GM18873 (cell line): ENCODE measurements at regions not wholly inside any gene's neighbourhood (a gene's known extent, or its start where the extent isn't known, plus 50 kb on each side); places are given as distances from the start of the nearest gene placed in this dataset.

Experiments
- ATAC-seq: cut with Tn5 transposase; IDR thresholded peaks from one replicate; pipeline ENCODE4 v1.9.1; 2021; ENCODE audit warnings: mild to moderate bottlenecking, moderate library complexity, moderate number of reproducible peaks; ENCODE audit not compliant: unreplicated experiment, low FRiP score

DNA sequence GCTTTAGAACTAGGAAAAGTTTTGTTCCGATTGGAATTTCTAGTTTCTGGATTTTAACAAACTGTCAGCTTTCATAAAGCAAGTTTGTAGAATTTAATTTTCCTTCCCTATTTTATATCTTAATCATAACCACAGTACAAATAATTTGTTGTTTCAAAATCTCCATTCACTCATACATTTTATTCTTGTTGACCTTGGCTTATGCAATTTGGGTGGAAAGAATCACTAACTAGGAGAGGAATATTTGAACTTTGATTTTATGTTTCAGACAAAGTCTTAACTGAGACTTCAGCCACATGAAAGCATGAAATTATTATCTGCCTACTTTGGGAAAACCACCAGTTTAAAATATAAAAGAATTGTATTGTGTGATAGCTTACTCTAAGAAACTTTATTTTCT lies 427.9 kb downstream of the SPRY1 start:
- ATAC-seq, result no peak

DNA sequence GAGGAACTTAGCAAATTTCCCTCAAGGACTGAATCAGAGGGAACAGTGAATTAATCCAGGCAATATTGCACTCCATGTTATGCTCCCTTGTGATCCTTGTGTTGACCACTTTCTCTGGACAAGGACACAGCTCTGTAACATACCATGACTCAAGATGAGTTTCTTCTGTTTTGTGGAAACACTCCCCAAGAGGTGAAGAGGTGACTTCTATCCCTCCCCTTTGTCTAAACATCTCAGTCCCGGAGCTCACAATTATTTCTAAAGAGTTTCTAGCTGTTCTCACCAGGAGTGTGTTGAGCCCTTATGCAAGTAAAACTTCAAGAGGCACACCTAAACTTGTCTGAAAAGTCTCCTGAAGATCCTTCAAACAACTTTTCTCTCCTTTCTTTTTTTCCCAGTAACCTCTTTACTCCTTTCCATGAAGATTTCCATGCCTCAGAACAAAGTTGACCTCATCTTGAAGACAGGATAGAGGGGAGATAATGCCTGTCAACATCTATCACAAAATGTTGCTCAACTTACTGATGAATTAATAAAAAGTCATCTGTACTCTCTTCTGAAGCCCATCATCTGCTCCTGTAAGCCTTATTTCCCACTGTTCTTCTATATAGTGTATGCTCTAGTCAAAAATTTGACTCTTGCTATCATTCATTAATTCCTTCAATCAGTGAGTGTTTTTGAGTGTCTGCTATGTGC lies 429.1 kb downstream of the SPRY1 start:
- ATAC-seq, result no peak

DNA sequence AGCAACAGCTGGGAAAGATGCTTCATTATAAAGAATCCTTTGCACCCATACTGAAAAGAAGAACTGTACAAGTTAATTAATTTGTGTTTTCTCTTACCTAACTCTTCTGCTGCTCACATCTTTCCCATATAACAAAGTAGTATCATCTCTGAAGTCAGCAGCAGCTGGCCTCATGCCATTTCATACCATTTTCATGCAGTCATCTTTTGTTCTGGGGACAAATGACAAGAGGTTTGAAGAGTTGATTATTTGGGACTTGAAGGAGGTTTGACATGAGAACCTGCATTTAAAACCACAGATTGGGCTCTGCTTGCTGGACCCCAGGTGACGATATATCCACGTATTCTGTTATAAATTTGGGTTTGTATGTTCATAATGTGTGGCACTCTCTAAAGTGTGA lies 430.3 kb downstream of the SPRY1 start:
- ATAC-seq, result no peak

DNA sequence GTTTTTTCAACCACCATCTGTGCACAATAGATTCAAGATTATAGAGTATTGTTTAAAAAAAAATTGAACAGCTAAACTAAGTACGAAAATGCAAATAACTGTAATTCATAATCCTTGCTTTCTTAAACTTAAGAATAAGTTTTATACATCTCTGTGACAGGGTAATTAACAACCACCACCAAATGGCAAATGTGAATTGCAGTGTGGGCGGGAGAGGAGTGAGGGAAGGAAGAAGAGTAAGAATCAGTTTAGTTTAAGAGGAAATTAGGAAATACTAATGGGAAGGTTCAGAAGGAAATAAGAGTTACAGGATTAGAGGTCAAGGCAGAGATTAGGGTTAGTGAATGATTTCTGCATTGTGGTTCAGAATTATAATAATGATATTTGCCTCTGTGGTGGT lies 430.9 kb downstream of the SPRY1 start:
- ATAC-seq, result no peak

DNA sequence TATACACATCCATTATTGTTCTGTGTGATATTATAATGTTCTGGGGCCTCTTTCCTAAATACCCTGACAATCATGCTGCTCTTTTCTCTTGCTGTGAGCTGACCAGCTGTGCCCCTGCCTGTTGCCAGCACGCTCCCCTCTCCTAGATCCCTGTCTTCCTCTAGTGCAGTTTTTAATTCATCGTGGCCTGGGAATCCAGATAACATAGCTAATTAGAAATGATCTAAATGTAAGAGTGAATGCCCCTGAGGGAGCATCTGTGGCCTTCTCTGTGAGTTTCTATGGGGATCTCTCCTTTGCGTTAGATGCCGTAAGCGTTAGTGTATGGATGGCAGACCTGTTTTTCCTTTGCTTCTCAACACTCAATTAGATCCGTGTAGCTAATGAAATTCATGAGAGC lies 434.3 kb downstream of the SPRY1 start:
- no peak for ATAC-seq

DNA sequence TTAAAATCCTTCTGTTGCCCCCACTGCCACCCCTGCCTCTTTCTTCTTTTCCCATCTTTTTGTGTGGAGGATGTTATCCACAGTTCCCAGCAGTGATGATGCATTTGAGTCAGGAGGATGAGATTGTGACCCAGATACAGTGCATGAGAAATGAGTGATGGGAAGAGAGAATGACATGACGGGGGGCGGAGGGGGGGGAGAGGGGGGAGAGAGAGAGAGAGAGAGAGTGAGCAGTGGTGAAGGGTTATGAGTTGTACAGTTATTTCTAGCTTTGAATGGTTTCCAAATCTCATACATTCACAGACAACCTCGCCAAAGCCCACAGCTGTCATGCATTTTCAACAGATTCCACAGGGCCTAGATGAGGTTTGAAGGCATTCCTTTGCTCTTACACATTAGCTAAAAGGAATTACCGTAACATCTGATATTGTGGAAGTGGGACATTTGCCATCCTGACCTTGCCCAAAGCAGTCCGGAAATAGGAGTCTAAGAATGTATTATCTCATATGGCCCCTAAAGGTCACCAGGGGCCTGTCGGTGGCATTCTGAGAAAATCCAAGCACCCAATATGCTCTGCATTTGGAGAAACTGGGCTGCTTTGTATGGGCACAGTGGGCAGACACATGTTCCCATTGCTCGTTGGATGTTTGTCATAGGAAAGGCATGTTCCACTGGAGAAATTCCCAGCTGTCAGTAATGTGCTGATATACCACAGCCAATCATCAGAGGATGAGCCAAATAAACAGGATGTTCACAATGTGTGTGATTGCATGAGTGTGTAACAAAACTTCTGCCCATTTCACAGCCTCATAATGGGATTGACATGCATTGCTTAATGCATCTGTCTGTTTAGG lies 435.8 kb downstream of the SPRY1 start:
- ATAC-seq, result no peak

DNA sequence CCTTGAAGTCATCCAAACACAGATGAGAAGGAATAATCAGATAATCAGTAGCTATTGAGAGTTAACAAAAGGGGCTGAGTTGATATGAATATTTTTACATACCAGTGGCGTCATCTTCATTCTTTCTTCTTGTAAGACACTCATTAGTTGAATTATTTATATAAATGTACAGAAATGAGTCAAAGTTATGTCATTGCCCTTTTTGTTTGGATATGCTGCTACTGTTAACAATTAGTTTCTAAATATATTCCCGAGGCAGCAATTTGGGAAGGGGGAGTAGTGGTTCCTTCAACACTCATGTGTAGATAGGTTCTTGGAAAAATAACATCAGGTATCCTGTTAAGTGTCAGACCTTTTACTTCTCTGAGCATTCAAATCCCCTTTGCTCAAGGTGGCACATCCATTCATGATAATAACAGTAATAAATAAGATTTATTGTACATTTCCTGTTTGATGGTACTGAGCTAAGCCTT lies 436.6 kb downstream of the SPRY1 start:
- ATAC-seq, result no peak

DNA sequence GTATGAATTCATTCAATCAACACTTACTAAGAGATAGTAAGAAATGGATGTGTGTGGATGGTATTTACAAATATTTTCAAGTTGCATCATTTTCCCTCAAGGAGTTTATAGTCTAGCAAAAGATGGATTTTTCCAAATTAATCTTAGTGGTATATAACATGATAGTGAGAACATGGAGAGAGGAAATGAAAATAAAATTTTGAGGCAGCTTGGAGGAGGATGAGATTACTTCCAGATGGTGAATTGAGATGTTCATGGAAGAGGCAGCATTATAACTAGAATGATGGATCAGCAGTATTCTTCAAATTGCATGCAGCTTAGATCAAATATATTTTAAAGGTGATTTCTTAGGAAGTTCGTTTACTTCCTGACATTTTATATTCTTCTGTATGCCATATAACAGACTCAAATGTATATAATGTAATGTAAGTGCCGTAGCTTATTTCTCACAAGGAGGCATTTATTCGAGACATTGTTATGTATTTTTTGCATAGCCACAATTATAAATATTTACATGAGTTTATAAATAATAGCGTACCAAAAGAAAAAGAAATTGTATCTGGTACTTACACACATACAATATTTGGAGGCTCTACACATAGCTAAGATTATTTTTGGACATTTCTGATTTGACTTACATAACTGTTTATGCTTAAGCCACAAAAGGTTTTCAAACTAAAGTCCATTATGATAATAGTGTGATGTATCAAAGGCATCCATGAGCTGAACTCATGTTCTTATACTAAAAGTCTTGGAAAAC lies 439.4 kb downstream of the SPRY1 start:
- ATAC-seq, result no peak

DNA sequence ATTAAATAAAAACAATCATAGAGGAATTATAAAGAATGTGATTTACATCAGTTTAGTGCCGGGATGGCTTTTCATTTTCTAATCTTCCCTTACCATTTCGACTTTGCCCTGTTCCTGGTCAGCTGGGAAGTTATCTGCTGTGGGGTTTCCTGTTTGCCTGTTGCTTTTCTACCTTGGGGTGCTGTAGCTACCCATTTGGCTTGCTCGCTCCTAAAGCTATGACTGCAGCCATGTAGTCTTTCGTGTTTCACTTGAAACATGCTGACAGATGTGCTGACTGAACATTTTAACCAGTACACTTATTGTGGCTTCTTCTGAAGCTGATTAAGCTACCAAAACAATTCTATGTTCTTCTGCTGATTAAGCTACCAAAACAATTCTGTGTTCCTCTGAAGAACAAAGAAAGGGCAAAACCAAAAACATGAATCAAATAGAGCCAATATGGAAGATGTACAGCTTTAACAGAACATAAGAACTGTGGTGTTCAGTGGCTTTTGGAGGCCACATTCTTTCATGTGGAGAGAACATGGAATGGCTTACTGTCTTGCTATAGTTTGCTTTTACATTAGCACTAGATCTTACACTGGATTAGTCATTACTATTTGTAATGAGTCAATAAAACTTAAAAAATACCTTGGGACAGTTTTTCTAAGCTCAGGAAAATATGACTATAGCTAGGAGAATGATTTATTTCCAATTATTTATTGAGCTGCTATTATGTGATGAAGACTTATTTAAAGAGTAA lies 440.4 kb downstream of the SPRY1 start:
- no peak for ATAC-seq

DNA sequence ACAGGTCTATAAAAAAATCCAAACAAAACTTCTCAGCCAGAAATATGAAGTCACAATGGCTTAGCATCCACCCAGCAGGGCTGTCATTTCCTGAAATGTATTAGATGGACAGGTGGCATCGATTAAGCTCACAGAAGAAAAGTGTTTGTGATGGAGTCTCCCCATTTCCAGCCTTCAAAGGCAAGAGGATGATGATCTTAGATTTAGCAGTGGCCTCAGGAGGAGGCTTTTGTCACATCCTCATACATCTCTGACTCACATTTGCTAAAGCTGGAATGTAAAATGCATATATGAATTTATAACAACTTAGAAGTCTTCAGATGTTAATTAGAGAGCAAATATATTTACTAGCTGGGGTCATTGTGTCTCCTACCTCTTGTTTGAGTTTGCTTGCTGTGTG lies 441.9 kb downstream of the SPRY1 start:
- ATAC-seq, result no peak

DNA sequence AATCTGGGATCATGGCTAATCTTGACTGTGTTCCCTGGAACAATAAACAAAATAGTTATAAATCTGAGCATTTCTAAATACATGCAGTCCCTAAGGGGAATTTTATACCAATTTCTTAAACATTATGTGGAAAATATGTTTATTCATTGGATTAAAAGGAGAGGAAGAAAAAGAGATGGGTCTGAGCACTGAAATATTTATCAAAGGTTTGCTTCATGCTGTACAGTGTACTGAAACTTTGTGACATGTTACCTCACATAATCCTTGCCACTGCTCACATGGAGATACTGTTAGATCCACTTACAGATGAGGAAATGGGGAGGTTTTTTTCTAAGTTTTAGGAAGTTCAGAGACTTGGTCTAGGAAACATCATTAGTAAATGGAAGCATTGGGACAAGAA lies 443.6 kb downstream of the SPRY1 start:
- ATAC-seq, result no peak

DNA sequence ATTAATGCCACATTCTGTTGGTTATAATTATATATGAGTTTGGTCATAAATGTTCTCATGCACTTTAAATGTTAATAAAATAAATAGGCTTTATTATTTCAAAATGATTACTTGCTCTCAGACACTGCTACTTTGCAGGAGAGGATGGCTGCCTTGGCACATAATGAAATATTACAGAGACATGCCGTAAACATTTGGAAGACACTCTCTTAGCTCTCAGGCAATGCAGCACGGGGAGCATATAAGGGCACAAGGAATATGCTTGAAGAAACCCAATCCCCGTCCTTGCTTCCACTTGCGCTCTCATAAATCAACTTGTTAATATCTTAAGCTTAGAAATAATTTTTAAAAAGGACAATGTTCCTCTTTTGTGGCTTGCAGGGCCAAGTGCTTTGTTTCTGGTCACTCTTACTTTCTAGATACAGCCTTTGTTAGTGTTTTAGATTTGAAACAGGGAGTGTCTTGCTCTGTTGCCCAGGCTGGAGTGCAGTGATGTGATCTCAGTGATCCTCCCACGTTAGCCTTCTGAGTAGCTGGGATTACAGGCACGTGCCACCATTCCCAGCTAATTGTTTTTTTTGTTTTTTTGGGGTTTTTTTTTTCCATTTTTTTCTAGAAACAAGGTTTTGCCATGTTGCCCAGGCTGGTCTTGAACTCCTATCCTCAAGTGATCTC lies 445.0 kb downstream of the SPRY1 start:
- no peak for ATAC-seq

DNA sequence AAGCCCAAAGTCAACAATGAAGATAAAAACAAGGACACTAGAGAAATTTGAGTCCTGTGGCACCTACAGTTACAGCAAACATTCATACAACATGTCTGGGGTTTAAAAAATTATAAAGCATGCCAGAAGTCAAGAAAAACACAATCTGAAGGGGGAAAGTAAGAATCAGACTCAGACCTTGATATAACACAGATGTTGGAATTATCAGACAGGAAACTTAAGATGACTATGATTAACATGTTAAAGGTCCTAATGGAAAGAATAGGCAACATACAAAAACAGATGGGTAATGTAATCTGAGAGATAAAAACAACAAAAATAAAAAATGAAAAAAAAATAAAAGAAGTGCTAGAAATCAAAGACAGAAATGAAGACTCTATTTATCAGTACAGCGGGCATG lies 446.5 kb downstream of the SPRY1 start:
- no peak for ATAC-seq

DNA sequence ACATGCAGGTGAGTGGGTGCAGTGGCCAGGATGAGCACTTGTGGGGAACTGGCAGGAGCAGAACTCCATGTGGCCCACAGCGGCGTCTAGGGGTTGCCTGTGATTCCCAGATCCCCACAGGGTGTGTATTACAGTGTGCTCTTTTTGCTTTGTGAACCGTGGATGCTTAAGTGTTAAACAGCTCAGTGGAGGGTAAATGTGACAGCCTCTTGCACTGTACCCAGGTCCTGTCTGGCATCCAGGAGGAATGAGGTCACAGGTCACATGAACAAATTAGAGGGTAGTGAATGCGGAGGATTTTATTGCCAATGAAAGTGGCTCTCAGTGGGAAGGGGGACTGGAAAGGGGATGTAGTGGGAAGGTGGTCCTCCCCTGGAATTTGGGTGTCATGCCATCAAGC lies 447.8 kb downstream of the SPRY1 start:
- no peak for ATAC-seq

DNA sequence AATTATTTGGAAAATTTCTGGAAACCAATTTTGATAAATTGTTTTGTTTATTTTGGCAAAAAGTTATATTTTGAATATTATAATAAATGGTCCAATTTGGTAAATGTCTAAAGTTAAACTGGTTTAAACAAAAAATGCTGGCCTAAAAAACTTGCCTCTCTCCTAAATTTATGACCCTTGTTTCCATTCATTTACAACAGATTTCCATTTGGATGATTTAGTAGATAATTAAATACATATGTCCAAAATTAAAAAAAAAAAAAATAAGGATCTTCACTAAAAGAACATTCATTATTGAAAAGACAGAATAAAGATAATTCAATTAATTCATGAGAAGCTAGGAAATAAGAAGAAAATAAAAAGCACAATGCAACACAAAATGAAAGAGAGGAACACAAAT lies 449.5 kb downstream of the SPRY1 start:
- no peak for ATAC-seq

DNA sequence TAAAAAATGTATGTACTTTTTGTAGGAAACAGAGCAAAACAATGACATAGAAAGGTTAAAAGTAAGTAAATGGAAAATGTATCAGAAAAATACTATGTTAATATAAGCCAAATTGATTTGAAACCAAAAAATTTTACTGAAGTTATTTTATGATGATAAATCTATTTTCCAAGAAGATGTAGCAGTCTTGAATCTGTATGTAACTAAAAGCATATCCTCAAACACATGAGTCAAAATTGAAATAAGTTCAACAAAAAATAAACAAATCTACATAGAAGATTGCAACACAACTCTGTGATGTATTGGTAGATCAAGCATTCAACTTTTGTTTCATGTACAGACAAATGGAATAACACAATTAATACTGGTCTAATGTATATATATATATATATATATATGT lies 450.0 kb downstream of the SPRY1 start:
- no peak for ATAC-seq

DNA sequence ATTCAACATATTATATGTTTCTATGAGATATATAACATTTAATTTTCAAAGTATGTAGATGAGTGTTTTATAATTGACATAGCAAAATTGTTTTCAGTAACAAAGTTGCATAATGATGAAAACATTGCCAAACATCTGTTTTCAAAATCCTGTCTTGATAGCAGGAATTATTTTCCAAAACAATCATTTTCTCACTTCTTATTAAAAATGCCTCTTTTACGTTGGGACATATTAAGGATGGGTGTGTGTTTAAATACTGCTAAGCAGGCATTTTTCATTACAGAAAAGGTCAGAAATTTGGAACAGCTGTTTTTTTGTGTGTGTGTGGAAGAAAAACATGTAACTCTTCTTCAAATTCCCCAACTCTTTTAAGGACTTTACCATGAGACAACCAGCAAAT lies 452.0 kb downstream of the SPRY1 start:
- ATAC-seq, result no peak

DNA sequence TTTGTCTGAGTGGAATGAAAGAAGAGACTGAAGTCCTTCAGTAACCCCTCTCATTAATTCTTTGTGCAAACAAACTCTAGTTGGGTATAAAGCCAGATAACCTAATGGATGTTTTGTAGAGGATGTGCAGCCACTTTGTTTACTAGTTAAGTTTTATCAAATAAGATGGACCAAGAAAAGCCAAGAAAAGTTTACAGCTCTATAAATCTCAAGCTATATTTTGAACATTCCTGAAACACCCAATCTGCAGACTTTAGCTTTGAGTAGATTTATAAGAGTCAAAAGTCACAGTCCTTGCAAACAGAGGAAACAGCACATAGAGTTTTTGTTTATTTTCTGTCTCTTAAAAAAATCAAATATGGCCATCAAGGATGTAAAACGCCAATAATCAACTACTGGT lies 452.9 kb downstream of the SPRY1 start:
- ATAC-seq, result no peak

DNA sequence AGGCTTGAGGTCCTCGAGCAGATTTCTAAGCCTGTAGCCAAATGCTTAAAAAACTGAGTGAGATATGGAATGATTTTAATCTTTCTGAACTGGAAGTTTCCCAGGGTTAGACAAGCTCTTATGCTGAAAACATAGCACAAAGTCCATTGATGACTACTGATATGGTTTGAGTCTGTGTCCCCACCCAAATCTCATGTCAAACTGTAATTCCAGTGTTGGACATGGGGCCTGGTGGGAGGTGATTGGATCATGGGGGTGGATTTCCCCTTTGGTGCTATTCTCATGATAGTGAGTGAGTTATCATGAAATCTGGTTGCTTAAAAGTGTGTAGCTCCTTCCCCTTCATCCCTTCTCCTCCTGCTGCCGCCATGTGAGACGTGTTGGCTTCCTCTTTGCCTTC lies 454.9 kb downstream of the SPRY1 start:
- no peak for ATAC-seq

DNA sequence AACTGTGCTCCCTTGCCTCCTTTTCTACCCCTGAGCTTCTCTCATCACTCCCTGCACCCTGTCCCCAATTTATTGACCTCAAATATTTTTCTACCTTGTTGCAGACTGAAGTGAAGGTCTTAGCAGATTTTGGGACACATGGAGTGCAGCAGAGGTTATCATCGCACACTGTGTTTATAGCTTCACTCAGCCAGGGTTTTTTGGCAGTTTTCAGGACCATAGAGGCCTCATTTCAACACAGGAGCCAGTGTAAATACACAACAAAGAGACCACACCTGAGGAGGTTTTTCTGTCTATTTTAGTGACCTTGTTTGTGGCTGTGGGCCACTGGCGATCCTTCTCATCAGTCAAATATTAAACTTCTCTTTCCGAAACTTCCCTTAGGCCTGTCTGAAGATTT lies 457.1 kb downstream of the SPRY1 start:
- ATAC-seq, result no peak
